ENCODE measurements at regions not wholly inside any gene's neighbourhood (a gene's known extent, or its start where the extent isn't known, plus 50 kb on each side); places are given as distances from the start of the nearest gene placed in this dataset.
"Not testable (repeated sequence)": the region's sequence is repeated elsewhere in the genome, so short reads cannot be mapped to it uniquely, and the experiment has no call there.

DNA sequence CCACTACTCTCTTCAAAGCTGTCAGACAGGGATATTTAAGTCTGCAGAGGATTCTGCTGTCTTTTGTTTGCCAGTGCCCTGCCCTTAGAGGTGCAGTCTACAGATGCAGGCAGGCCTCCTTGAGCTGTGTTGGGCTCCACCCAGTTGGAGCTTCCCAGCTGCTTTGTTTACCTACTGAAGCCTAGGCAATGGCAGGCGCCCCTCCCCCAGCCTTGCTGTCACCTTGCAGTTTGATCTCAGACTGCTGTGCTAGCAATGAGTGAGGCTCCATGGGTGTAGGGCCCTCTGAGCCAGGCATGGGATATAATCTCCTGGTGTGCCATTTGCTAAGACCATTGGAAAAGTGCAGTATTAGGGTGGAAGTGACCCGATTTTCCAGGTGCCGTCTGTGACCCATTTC lies 151.3 kb upstream of the CCZ1B start:
- intact Hi-C loops (cut with DNase I); DNase-seq; ATAC-seq: not testable (repeated sequence)

DNA sequence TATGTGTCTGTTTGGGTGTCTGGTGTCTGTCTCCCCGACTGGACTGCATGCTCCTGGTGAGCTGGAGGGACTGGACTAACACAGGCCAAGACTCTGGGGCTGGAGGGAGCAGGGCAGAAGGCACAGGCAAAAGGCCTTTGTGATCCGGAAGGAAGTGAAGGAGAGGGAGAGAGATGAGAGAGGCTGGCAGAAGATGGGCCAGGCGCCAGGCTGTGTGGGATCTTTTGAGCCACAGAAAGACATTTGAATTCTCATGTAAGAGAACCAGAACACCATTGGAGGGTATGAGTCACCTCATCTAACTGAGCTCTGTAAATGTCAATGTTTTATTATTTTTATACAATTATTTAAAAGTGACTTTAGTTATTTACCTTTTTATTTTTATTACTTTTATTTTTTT lies 152.3 kb upstream of the CCZ1B start:
- intact Hi-C loops (cut with DNase I); DNase-seq; ATAC-seq: not testable (repeated sequence)

- ATAC-seq; intact Hi-C loops (cut with DNase I): not testable (repeated sequence)
These were observed 153.4 kb upstream of the CCZ1B start for GRCh38 chr7:6979456-6979855.

DNA sequence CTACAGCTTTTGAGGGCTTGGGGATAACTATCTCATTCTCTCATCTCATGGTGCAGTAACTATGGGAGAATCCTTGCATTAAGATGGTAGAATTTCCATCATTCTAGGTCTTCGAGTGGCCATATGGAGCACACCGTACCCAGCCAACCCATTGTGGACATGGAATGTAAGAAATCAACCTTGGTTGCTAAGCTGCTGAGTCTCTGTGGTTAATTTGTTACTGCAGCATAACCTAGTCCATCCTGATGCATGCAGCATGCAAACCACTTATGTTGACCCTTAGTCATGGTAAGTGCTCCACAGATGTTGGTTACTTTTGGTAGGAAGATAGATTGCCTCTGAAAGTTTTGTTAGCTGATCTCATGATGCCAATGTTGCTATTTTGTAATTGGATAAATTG lies 156.3 kb upstream of the CCZ1B start:
- intact Hi-C loops (cut with DNase I); ATAC-seq; DNase-seq: not testable (repeated sequence)

More at GRCh38 chr7:6979456-6979855, 153.4 kb upstream of the CCZ1B start:
- not testable (repeated sequence) for DNase-seq

DNA sequence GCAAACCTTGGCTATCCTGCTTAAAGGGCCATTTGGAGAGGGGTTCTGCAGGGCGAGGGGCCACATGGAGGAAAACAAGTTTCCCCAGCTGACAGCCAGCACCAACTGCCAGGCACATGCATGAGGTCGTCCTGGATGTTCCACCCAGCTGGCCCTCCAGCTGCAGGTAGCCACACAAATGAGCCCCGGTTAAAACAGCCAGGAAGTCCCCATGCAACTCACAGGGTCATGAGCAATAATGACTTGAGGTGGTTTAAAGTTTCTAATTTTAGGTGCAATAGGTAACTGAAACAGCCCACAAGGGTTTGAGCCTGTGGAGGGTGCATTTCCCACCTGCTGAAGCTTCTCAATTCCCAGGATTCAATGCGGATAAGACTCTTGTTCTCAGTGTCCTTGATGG lies 160.8 kb upstream of the CCZ1B start:
- ATAC-seq; intact Hi-C loops (cut with DNase I); DNase-seq: not testable (repeated sequence)

- intact Hi-C loops (cut with DNase I); ATAC-seq; DNase-seq: not testable (repeated sequence)
These were observed 162.5 kb upstream of the CCZ1B start for GRCh38 chr7:6988608-6989007.

DNA sequence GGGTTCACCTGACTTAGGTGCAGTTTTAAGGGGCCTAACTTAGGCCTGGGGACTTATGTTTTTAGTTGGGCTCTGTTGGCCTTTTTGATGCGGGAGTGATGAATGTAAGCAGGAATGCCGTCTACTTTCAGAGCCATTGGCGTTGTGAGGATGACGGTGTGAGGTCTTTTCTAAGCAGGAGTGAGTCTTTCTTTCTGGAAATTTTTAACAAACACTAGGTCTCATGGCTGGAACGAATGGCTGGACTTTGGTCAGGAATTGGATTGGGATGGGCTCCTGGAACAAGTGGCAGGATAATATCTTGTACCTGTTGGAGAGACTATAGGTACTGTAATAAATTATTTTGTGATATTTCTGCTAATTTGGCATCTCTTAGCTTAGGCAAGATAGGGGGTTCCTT lies 163.9 kb upstream of the CCZ1B start:
- DNase-seq; ATAC-seq; intact Hi-C loops (cut with DNase I): not testable (repeated sequence)

GRCh38 chr7:6990426-6991152 lies 164.5 kb upstream of the CCZ1B start:
- DNase-seq; intact Hi-C loops (cut with DNase I); ATAC-seq: not testable (repeated sequence)

- DNase-seq; intact Hi-C loops (cut with DNase I); ATAC-seq: not testable (repeated sequence)
These were observed 165.1 kb upstream of the CCZ1B start for GRCh38 chr7:6991169-6991611.

DNA sequence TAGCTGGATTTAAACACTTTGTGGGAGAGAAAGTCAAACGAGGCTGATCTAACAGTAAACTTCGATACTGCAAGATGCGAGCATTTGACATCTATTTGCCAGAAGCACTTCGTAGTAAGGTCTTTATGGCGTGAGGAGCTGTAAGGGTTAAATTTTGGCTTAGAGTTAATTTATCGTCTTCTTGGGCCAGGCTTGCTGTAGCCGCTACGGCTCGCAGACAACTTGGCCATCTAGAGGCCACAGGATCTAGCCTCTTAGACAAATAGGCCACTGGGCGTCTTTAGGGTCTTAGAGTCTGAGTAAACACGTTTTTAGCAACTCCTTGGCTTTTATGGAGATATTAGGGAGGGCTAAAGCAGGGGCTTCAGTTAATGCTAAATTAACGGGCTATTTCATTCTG lies 165.6 kb upstream of the CCZ1B start:
- intact Hi-C loops (cut with DNase I); DNase-seq; ATAC-seq: not testable (repeated sequence)

- DNase-seq; ATAC-seq; intact Hi-C loops (cut with DNase I): not testable (repeated sequence)
These were observed 166.1 kb upstream of the CCZ1B start for GRCh38 chr7:6992133-6992532.

DNA sequence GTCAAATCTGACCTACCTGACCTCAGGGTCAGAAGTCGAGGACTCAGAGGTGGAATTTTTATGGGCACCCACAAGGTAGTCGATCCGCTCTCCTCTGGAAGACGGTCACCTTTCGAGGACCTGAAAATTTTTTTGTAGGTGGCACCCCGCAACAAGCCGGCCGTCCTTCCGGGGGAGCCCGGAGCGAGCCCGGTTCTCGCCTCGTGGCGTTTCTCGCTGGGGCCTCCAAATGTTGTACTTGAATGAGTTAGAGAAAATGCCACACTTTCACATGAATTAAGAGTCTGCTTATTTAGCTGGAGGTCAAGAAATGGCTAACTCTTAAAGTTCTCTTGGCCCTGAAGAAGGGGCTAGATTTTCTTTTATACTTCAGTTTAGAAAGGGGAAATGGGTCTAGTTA lies 169.0 kb upstream of the CCZ1B start:
- intact Hi-C loops (cut with DNase I); ATAC-seq; DNase-seq: not testable (repeated sequence)

- ATAC-seq; intact Hi-C loops (cut with DNase I): not testable (repeated sequence)
These were observed 169.6 kb upstream of the CCZ1B start for GRCh38 chr7:6995493-6996289.

GRCh38 chr7:6999067-6999666 lies 173.1 kb upstream of the CCZ1B start:
- DNase-seq, ATAC-seq: not testable (repeated sequence)

More at GRCh38 chr7:6995493-6996289, 169.6 kb upstream of the CCZ1B start:
- DNase-seq, result not testable (repeated sequence)

GRCh38 chr7:7002418-7003062 lies 176.5 kb upstream of the CCZ1B start:
- DNase-seq (no peak), ATAC-seq (no peak)
- intact Hi-C loops (cut with DNase I), result no loop called here

More at GRCh38 chr7:6999067-6999666, 173.1 kb upstream of the CCZ1B start:
- intact Hi-C loops (cut with DNase I), result not testable (repeated sequence)

GRCh38 chr7:7005303-7005702 lies 177.0 kb upstream of the C1GALT1 start:
- ATAC-seq, result no peak
- DNase-seq, result no peak

GRCh38 chr7:7005949-7006348 lies 176.4 kb upstream of the C1GALT1 start:
- ATAC-seq; DNase-seq; intact Hi-C loops (cut with DNase I): not testable (repeated sequence)

More at GRCh38 chr7:7005303-7005702, 177.0 kb upstream of the C1GALT1 start:
- intact Hi-C loops (cut with DNase I), result no loop called here

GRCh38 chr7:7011241-7011640 lies 171.1 kb upstream of the C1GALT1 start:
- ATAC-seq; DNase-seq; intact Hi-C loops (cut with DNase I): not testable (repeated sequence)

DNA sequence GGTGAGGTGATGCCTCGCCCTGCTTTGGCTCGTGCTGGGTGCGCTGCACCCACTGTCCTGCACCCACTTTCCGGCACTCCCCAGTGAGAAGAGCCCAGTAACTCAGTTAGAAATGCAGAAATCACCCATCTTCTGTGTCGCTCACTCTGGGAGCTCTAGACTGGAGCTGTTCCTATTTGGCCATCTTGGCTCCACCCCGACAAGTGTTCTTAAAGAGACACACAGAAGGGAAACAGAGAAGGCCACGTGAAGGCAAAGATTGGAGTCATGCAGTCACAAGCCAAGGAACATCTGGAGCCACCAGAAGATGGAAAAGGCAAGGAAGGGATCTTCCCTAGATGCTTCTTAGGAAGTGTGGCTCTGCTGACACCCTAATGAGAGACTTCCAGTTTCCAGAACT lies 170.6 kb upstream of the C1GALT1 start:
- intact Hi-C loops (cut with DNase I); DNase-seq; ATAC-seq: not testable (repeated sequence)

Measured in left cardiac atrium (tissue), 4 donors.